CD14-positive monocyte (primary cell): ENCODE measurements at regions not wholly inside any gene's neighbourhood (a gene's known extent, or its start where the extent isn't known, plus 50 kb on each side); places are given as distances from the start of the nearest gene placed in this dataset.

Source experiments
- DNase-seq, 3 donors: peaks; one replicate each; pipeline ENCODE4 v3.0.0-alpha.2; 2011 to 2022
- H2AFZ ChIP-seq: 2 replicates; pipeline ENCODE4 v1.6.0; 2012; ENCODE audit warnings: mild to moderate bottlenecking, low read depth, low read length, inconsistent platforms; ENCODE audit not compliant: insufficient read depth, poor library complexity, severe bottlenecking
- H3K27ac ChIP-seq, 2 donors: 1 replicate in 1 of 2; 2 replicates in 1 of 2; pipeline ENCODE4 v1.5.1; 2012 to 2013; ENCODE audit warnings: low read length in 2 of 2, control low read depth in 1 of 2, inconsistent platforms in 1 of 2, low read depth in 1 of 2, mild to moderate bottlenecking in 1 of 2
- H3K27me3 ChIP-seq, 2 donors: one replicate each; pipeline versions ENCODE4 v1.6.0 to v1.6.1; 2011 to 2013; ENCODE audit warnings: low read length in 2 of 2; ENCODE audit not compliant: control insufficient read depth in 2 of 2, insufficient read depth in 2 of 2
- H3K36me3 ChIP-seq, 2 donors: replicated peaks in 1 of 2; 1 replicate in 1 of 2; 2 replicates in 1 of 2; pipeline versions ENCODE4 v1.5.1 to v1.6.1; 2012 to 2013; ENCODE audit warnings: low read length in 2 of 2, control low read depth in 1 of 2, inconsistent platforms in 1 of 2, mild to moderate bottlenecking in 1 of 2; ENCODE audit not compliant: insufficient read depth in 2 of 2, control insufficient read depth in 1 of 2
- H3K4me1 ChIP-seq, 2 donors: 1 replicate in 1 of 2; 2 replicates in 1 of 2; pipeline versions ENCODE4 v1.5.1 to v1.6.1; 2012 to 2013; ENCODE audit warnings: low read length in 2 of 2, control low read depth in 1 of 2, inconsistent platforms in 1 of 2, mild to moderate bottlenecking in 1 of 2, moderate library complexity in 1 of 2; ENCODE audit not compliant: insufficient read depth in 2 of 2, control insufficient read depth in 1 of 2
- H3K4me2 ChIP-seq: replicated peaks from 2 replicates; pipeline ENCODE3; 2012; ENCODE audit warnings: low read length, moderate library complexity, mild to moderate bottlenecking; ENCODE audit not compliant: poor library complexity, severe bottlenecking; ENCODE audit errors: extremely low read depth
- H3K4me3 ChIP-seq, 3 experiments: fragments of 200-600 bp in 1 of 3; sonication (generic) in 1 of 3; replicated peaks in 1 of 3; 1 replicate in 2 of 3; 2 replicates in 1 of 3; pipeline ENCODE4 v1.5.1; 2011 to 2013; ENCODE audit warnings: low read length in 3 of 3, mild to moderate bottlenecking in 3 of 3, control low read depth in 2 of 3, low read depth in 2 of 3, inconsistent platforms in 1 of 3, moderate library complexity in 1 of 3
- H3K79me2 ChIP-seq: 2 replicates; pipeline ENCODE4 v1.6.0; 2012; ENCODE audit warnings: mild to moderate bottlenecking, control low read depth, inconsistent platforms, low read length, moderate library complexity; ENCODE audit not compliant: insufficient read depth
- H3K9ac ChIP-seq: 2 replicates; pipeline ENCODE4 v1.6.0; 2017; ENCODE audit warnings: low read length, mild to moderate bottlenecking; ENCODE audit not compliant: insufficient read depth, poor library complexity, severe bottlenecking
- H3K9me3 ChIP-seq, 2 donors: replicated peaks in 1 of 2; 1 replicate in 1 of 2; 2 replicates in 1 of 2; pipeline versions ENCODE4 v1.5.1 to v1.6.1; 2012 to 2013; ENCODE audit warnings: low read length in 2 of 2, control low read depth in 1 of 2; ENCODE audit not compliant: control insufficient read depth in 1 of 2, insufficient read depth in 1 of 2
- H4K20me1 ChIP-seq: 2 replicates; pipeline ENCODE4 v1.6.0; 2012; ENCODE audit warnings: mild to moderate bottlenecking, low read length, control low read depth, moderate library complexity; ENCODE audit not compliant: insufficient read depth
- H3K27ac Mint-ChIP-seq, 7 donors: one replicate each; pipeline ENCODE4 v1.8.0; 2020; ENCODE audit warnings: mild to moderate bottlenecking in 7 of 7, mixed read lengths in 7 of 7, moderate library complexity in 6 of 7, inconsistent platforms in 2 of 7
- H3K27me3 Mint-ChIP-seq, 3 donors: one replicate each; pipeline ENCODE4 v1.8.0; 2021 to 2022; ENCODE audit warnings: low read depth in 3 of 3, mild to moderate bottlenecking in 3 of 3, mixed read lengths in 3 of 3, moderate library complexity in 3 of 3, inconsistent platforms in 1 of 3
- H3K36me3 Mint-ChIP-seq, 2 donors: one replicate each; pipeline ENCODE4 v1.8.0; 2020; ENCODE audit warnings: mixed read lengths in 2 of 2, inconsistent platforms in 1 of 2, mild to moderate bottlenecking in 1 of 2
- H3K4me1 Mint-ChIP-seq: one replicate; pipeline ENCODE4 v1.8.0; 2020; ENCODE audit warnings: mild to moderate bottlenecking, mixed read lengths
- H3K4me3 Mint-ChIP-seq, 2 donors: one replicate each; pipeline ENCODE4 v1.8.0; 2020; ENCODE audit warnings: mild to moderate bottlenecking in 2 of 2, mixed read lengths in 2 of 2, moderate library complexity in 1 of 2
- H3K9me3 Mint-ChIP-seq, 7 donors: one replicate each; pipeline ENCODE4 v1.8.0; 2020 to 2022; ENCODE audit warnings: mixed read lengths in 7 of 7, mild to moderate bottlenecking in 6 of 7, moderate library complexity in 6 of 7, inconsistent platforms in 2 of 7
- CTCF ChIP-seq: fragments of 200-600 bp; IDR thresholded peaks from one replicate; pipeline ENCODE4 v1.8.0; 2022; ENCODE audit warnings: antibody characterized with exemption, mild to moderate bottlenecking
- WGBS: methylation state at CpG from one replicate; pipeline ENCODE4 v1.1.5; 2013; ENCODE audit warnings: missing lambda C conversion rate; ENCODE audit not compliant: insufficient coverage; 5-methylcytosine and 5-hydroxymethylcytosine counted together
- intact Hi-C, 2 donors: fragments of 100-400 bp; cut with micrococcal nuclease; formaldehyde crosslinking; loops; one replicate each; pipeline versions ENCODE4 v1.15.0 to v1.15.1; 2023

GRCh38 chr22:33167998-33168790 lies 110.0 kb upstream of the SYN3 start:
- intact Hi-C loops, result no loop called here

GRCh38 chr22:33166206-33166605 lies 108.0 kb upstream of the SYN3 start:
- peaks cover 0 to under 1% of the 10 kb centered on the region in 2 donors for H3K9me3 ChIP-seq
- no peaks in the 10 kb centered on the region for H3K4me1 ChIP-seq
- Mint-ChIP-seq H3K36me3 (no peaks in the 10 kb centered on the region), H3K4me3 (no peak overlapping the region), H3K27me3 (peaks cover 2 to 5% (median 3%) of the 10 kb centered on the region in 3 donors), H3K4me1 (no peaks in the 10 kb centered on the region), H3K9me3 (peaks cover 0 to 6% (median 3%) of the 10 kb centered on the region in 7 donors), H3K27ac (no peak overlapping the region)
- H3K79me2 ChIP-seq, result no peaks in the 10 kb centered on the region
- no peak overlapping the region for H3K4me3 ChIP-seq
- H3K36me3 ChIP-seq, result no peaks in the 10 kb centered on the region
- no peak for DNase-seq
- H3K27ac ChIP-seq, result no peak overlapping the region
- H3K27me3 ChIP-seq, result no peaks in the 10 kb centered on the region
- no peak for TF ChIP-seq CTCF
- no peak overlapping the region for H2AFZ ChIP-seq
- no peak overlapping the region for H3K9ac ChIP-seq
- no peak overlapping the region for H3K4me2 ChIP-seq
- WGBS, result 66% methylated on average over 7 of the region's 7 CpGs
- H4K20me1 ChIP-seq, result no peaks in the 10 kb centered on the region
- intact Hi-C loops, result no loop called here

More at GRCh38 chr22:33167998-33168790, 110.0 kb upstream of the SYN3 start:
- H3K27ac ChIP-seq, result no peak overlapping the region
- H3K4me3 ChIP-seq, result no peak overlapping the region
- H3K27me3 ChIP-seq, result no peaks in the 10 kb centered on the region
- Mint-ChIP-seq H3K9me3 (peaks cover 1 to 9% (median 4%) of the 10 kb centered on the region in 7 donors), H3K4me1 (no peaks in the 10 kb centered on the region), H3K27me3 (peaks cover 2 to 4% (median 3%) of the 10 kb centered on the region in 3 donors), H3K4me3 (no peak overlapping the region), H3K27ac (no peak overlapping the region), H3K36me3 (no peaks in the 10 kb centered on the region)
- H3K9me3 ChIP-seq, result peaks cover 0 to 8% of the 10 kb centered on the region in 2 donors
- H3K4me2 ChIP-seq, result no peak overlapping the region
- H3K79me2 ChIP-seq, result no peaks in the 10 kb centered on the region
- H2AFZ ChIP-seq, result no peak overlapping the region
- TF ChIP-seq CTCF, result no peak
- no peak overlapping the region for H3K9ac ChIP-seq
- no peaks in the 10 kb centered on the region for H3K4me1 ChIP-seq
- no peak for DNase-seq
- no CpG with 5 or more reads among the region's 4 CpGs for WGBS
- H4K20me1 ChIP-seq, result no peaks in the 10 kb centered on the region
- H3K36me3 ChIP-seq, result no peaks in the 10 kb centered on the region
